Erythroblast (primary cell): ENCODE measurements at regions not wholly inside any gene's neighbourhood (a gene's known extent, or its start where the extent isn't known, plus 50 kb on each side); places are given as distances from the start of the nearest gene placed in this dataset.
"Not testable (repeated sequence)": the region's sequence is repeated elsewhere in the genome, so short reads cannot be mapped to it uniquely, and the experiment has no call there.

Experiments
- DNase-seq, 2 experiments: peaks; one replicate each; lab custom pipeline; 2025; lab: John Stamatoyannopoulos, UW
- GATA1 ChIP-seq: IDR thresholded peaks from 2 replicates; pipeline ENCODE4 v1.6.1; 2011; ENCODE audit warnings: low read depth, mild to moderate bottlenecking, control low read depth, low read length, moderate library complexity
- POLR2A ChIP-seq: IDR thresholded peaks from 2 replicates; pipeline ENCODE4 v1.6.1; 2011; ENCODE audit warnings: mild to moderate bottlenecking, low read length

DNA sequence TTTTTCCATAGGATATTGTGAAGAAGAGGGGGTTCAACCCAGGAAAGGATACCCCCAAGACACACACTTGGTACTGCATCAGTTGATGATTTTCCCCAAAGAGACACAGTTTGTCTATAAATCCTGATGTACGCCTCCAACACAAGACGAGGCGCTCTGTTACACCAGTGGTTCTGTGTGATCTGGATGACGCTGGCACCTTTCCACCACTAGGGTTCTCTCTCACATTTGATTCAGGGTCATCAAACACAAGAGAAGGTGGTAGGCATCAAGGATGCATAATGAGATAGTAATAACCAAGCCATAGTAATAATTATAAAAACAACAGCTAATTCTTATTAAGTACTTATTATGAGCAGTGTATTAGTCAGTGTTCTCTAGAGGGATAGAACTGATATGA lies 508.8 kb upstream of the ZP4 start:
- TF ChIP-seq GATA1 (no peak), POLR2A (no peak)
- no peak for DNase-seq

DNA sequence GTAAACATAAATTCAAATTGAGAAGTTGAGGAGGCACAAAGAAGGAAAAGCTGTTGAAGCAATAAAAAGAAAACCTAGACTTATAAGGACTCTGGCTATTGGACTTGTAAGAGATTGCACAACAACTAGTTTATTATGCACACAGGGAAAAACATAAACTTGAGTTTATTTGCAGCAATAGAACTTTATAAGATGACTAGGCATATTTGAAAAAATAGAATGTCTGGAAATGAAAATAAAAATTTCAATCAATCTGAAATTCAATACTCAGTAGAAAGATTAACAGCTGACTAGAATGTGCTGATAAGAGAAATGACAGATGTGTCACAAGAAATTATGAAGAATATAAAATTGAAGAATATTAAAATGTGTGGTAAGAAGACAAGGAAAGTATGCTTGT lies 505.4 kb upstream of the ZP4 start:
- no peak for TF ChIP-seq GATA1
- DNase-seq: no peak

DNA sequence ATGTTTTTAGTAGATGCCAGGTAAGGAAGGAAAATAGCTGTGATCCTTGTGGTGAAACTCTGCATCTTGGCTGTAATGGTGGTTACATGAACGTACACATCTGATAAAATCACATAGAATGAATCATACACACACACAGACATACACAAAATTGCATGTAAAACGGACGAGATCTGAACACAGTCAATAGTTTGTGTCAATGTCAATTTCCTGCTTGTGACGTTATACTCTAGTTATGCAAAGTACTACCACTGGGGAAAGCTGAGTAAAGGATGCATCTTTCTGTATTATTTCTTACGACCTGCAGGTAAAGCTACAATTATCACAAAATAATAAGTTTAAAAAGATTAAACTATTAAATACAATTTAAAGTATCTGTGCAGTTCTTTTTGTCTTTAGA lies 493.7 kb upstream of the ZP4 start:
- no peak for DNase-seq
- no peak for TF ChIP-seq GATA1
- no peak for TF ChIP-seq POLR2A

DNA sequence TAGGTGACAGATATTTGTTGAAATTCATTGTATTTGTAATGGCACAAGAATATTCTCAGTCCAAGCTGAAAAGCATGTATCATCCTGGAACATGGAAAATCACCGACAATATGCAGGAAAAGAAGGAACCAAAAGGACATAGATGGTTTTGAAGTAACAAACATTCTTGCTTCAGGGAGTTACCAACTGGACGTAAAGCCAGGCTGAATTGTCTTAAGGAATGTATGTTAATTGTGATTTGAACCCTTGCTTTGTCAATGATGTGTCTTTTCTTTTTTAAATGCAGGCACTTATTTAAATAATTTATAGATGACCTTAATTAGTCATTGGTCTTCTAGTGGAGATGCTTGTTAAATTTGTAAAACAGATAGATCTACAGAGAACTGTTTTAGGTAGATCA lies 489.4 kb upstream of the ZP4 start:
- no peak for DNase-seq
- no peak for TF ChIP-seq POLR2A
- no peak for TF ChIP-seq GATA1

DNA sequence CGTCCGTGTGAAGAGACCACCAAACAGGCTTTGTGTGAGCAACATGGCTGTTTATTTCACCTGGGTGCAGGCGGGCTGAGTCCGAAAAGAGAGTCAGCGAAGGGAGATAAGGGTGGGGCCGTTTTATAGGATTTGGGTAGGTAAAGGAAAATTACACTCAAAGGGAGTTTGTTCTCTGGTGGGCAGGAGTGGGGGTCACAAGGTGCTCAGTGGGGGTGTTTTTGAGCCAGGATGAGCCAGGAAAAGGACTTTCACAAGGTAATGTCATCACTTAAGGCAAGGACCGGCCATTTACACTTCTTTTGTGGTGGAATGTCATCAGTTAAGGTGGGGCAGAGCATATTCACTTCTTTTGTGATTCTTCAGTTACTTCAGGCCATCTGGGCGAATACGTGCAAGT lies 488.7 kb upstream of the ZP4 start:
- DNase-seq: not testable (repeated sequence)

DNA sequence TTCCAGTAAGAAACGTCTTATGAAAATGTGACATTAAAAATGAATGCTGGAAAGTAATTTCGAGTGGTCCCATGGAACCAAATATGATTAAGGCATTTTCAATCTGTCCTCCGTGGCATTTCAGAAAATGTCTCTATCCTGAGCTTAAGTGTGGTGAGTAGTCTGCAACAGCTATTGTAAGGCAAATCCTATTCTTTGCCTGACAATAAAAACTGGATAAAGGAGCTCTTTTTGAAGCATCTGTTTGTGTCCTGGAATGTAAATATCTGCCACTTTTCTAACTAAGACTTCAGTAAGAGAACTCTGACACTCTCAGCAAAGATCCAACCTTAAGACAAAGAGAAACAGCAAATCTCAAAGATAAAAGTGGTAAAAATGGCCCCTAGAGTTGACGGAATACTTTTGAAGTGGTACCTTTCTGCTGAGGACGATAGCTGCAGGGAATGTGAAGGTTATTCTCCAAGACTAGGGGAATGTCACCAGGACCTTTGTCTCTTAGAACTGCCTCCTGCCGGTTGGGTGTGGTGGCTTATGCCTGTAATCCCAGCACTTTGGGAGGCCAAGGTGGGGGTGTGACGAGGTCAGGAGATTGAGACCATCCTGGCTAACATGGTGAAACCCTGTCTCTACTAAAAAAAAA lies 486.7 kb upstream of the ZP4 start:
- DNase-seq: no peak
- TF ChIP-seq POLR2A (no peak), GATA1 (no peak)

DNA sequence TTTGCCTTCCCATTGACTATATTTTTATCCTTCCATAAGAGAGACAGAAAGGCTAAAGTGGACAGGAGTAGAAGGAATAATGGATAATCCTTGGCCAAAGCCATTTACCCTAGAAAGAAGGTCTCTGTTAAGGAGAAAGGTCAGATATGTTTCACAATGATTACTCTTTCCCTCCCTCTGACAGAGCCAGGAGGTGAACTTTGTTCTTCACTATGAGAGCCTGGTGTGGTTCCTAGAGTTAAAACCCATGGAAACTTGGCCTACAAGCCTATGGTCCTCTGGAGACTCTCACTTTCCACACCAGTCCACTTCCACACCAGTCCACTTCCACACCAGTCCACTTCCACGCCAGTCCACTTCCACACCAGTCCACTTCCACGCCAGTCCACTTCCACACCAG lies 479.9 kb upstream of the ZP4 start:
- TF ChIP-seq POLR2A (no peak), GATA1 (no peak)
- DNase-seq: no peak

DNA sequence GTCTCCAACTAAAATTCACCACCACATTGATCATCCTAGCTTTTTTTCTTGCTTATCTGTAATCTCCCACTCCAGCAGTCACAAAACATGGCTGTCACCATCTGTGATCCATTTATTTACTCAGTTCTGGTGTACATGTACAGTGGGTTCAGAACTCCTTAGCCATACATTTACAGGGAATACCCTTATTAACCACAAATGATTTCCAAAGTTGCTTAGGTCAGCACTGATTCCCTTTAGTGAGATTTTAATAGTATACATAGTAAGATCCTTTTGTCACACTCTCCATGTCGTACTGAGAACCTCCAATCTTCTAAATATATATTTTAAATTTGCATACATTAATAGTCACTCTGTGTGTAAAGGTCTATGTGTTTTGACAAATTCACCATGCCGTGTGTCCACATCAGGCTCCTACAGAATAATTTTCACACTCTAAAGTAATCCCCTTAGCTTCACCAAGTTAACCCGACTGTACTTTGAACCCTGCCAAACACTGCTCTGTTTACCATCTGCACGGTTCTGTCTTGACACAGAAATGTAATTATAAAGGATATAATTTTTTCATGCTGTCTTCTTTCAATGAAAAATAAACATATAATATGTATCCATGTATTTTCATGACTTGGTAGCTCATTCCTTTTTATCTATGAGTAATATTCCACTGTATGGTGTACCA lies 473.6 kb upstream of the ZP4 start:
- no peak for DNase-seq
- TF ChIP-seq GATA1 (no peak), POLR2A (no peak)

DNA sequence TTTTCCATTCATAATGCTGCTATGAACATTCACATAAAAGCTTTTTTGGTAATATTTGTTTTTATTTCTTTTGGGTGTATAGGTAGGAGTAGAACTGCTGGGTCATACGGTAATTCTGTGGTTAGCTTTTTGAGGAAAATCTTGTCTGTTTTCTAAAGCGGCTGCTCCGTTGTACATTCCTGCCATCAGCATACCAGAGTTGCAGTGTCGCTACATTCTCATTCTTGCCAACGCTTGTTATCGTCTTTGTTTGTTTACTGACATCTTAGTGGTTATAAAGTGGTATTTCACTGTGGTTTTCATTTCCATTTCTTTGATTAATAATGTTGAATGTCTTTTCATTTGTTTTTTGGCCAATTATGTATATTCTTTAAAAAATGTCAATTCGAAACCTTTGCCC lies 469.8 kb upstream of the ZP4 start:
- DNase-seq: no peak
- no peak for TF ChIP-seq POLR2A
- TF ChIP-seq GATA1: no peak

DNA sequence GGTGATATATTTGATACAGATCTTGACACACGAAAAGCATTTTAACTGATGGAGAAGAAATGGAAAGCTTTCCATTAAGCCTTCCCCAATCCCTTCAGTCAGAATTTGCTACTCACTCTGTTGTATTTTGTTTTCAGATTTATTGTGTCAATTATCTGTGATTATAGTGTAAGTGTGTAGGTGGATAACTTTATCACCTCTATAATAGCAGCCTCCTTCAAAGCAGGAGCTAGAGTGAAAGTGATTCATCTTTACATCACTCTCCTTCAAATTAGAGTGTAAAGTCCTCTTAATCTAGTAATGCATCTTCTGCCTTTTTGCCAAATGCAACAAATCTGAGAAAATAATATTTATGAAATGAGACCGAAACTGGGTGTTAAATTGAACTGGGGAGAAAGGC lies 459.7 kb upstream of the ZP4 start:
- DNase-seq: no peak
- TF ChIP-seq GATA1 (no peak), POLR2A (no peak)

DNA sequence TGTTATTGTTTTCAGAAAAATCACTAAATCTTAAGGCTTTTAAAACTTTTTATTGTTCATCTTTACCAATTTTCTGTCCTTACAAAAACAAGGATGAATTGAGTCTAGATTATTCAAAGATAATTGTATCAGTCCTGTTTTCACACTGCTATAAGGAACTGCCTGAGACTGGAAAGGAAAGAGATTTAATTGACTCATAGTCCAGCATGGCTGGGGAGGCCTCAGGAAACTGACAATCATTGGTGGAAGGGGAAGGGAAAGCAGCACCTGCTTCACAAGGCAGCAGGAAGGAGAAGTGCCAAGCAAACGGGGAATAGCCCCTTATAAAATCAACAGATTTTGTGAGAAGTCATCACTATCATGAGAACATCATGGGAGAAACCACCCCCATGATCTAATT lies 455.6 kb upstream of the ZP4 start:
- no peak for TF ChIP-seq POLR2A
- no peak for DNase-seq

DNA sequence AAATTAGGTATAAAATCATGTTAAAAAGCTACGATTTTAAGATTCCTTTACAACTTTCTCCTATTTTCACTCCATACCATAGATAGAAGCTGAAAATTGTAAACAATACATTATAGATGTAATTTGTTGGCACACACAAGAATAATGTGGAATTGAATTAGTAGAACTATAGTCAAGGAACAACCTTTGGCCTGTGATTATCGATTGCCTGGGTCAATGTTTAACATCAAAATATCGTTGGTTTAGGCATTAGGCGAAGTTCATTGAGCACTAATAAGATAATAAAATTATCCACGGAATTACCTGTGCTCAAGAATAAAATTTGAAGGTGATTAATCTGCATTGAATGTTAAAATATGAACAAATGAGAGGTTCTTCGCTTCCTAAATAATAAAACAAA lies 455.1 kb upstream of the ZP4 start:
- DNase-seq: no peak
- TF ChIP-seq POLR2A (no peak), GATA1 (no peak)

DNA sequence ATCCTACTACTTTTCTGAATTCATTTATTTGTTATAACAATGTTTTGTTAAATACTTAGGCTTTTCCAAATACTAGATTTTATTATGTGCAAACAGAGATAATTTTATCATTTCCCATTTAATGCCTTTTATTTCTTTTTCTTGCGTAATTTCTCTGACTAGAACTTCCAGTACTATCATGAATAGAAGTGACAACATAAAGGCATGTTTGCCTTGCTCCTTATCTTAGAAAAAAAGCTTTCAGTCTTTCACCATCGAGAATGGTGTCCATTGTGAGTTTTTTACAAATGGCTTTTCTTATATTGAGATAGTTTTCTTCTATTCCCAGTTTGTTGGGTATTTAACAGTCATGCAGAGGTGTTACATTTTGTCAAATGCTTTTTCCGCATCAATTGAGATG lies 453.1 kb upstream of the ZP4 start:
- no peak for DNase-seq
- no peak for TF ChIP-seq GATA1
- no peak for TF ChIP-seq POLR2A

DNA sequence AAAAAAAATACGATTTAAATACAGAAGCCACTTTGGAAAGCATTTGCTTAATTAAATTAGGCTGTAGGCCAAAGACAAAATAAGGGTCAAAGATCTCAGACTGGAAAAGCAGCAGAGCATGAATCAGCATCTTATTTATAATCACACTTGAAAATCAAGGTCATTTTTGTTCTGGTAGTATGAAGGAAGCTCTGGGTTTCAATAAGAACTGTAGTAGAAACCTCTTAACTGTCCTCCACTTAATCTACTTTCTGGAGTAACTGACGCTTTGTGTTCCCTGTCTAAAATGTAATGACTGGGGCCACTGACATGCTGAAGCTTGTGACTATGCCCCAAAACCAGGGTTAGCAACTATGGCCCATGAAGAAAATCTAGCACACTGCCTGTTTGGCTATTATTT lies 450.7 kb upstream of the ZP4 start:
- no peak for DNase-seq
- TF ChIP-seq GATA1 (no peak), POLR2A (no peak)

DNA sequence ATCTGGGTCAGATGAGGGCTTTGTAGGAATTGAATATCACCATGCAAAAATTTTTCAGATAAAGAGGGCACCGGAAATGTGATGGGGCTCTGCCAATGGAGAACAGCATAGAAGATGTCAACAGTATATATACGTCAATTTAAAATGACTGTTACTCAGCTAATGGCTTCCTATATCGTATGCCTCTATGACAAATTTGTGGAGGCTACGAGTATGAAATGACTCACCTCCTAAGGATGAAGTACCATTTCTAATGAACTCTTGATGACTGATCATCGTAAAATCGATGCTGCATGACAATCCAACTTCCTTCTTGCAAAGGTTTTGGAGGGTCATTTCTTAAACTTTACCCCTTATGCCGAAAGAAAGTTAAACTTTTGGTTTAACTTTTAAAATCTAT lies 450.3 kb upstream of the ZP4 start:
- TF ChIP-seq GATA1: no peak
- no peak for TF ChIP-seq POLR2A
- DNase-seq: no peak

DNA sequence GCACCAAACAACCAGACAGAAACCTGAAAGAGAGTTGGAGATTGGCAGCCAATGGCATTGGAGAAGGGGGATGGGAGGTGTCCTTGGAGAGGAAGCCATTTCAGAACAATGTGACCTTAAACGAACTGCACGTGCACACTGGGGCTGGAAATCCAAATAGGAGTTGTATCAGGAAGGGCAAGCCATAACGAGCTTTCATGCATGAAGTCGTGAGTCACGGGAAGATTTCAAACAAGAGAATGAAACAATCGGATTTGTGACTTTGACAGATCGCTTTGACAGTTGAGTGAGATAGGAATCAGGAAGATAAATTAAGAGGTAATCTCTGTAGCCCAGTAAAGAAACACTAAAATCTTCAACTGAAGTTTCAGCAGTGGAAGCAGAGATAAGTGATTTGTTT lies 445.8 kb upstream of the ZP4 start:
- no peak for TF ChIP-seq POLR2A
- TF ChIP-seq GATA1: no peak
- no peak for DNase-seq
